NCI-H82 treated with DMSO at 0.1 percent for 48 hours (cell line): ENCODE measurements at regions not wholly inside any gene's neighbourhood (a gene's known extent, or its start where the extent isn't known, plus 50 kb on each side); places are given as distances from the start of the nearest gene placed in this dataset.

ENCODE experiments used
- DNase-seq: peaks from one replicate; lab custom pipeline; 2025; ENCODE audit not compliant: unreplicated experiment; lab: John Stamatoyannopoulos, UW

- DNase-seq = no peak
These were observed 193.9 kb downstream of the FIGN start for GRCh38 chr2:163541943-163542342.

- no peak for DNase-seq
These were observed 194.3 kb downstream of the FIGN start for GRCh38 chr2:163541495-163541894.

- DNase-seq = no peak
These were observed 207.1 kb downstream of the FIGN start for GRCh38 chr2:163528640-163529217.

GRCh38 chr2:163527381-163527780, 208.4 kb downstream of the FIGN start:
- DNase-seq = no peak

GRCh38 chr2:163518762-163519161, 217.0 kb downstream of the FIGN start:
- no peak for DNase-seq

- DNase-seq = no peak
These were observed 220.0 kb downstream of the FIGN start for GRCh38 chr2:163515836-163516235.

- no peak for DNase-seq
These were observed 230.5 kb downstream of the FIGN start for GRCh38 chr2:163505281-163505680.

- DNase-seq = no peak
These were observed 242.2 kb downstream of the FIGN start for GRCh38 chr2:163493359-163494298.

GRCh38 chr2:163491850-163492249, 244.0 kb downstream of the FIGN start:
- no peak for DNase-seq

GRCh38 chr2:163490281-163490680, 245.5 kb downstream of the FIGN start:
- DNase-seq = no peak

- no peak for DNase-seq
These were observed 254.3 kb downstream of the FIGN start for GRCh38 chr2:163481515-163481914.

- no peak for DNase-seq
These were observed 256.2 kb downstream of the FIGN start for GRCh38 chr2:163479599-163479998.

GRCh38 chr2:163475815-163476214, 260.0 kb downstream of the FIGN start:
- no peak for DNase-seq

GRCh38 chr2:163474889-163475288, 260.9 kb downstream of the FIGN start:
- no peak for DNase-seq

- DNase-seq = no peak
These were observed 261.5 kb downstream of the FIGN start for GRCh38 chr2:163474319-163474744.

- DNase-seq = peak; percentile 34
These were observed 263.9 kb downstream of the FIGN start for GRCh38 chr2:163471947-163472346.

- peak; percentile 47 for DNase-seq
These were observed 266.2 kb downstream of the FIGN start for GRCh38 chr2:163469561-163469962.

- DNase-seq = no peak
These were observed 268.6 kb downstream of the FIGN start for GRCh38 chr2:163467251-163467630.

GRCh38 chr2:163466331-163467250, 269.2 kb downstream of the FIGN start:
- no peak for DNase-seq

GRCh38 chr2:163465440-163465839, 270.4 kb downstream of the FIGN start:
- DNase-seq = peak; percentile 97

GRCh38 chr2:163463411-163463810, 272.4 kb downstream of the FIGN start:
- DNase-seq = no peak
